Fibroblast of skin of abdomen (primary cell): ENCODE measurements at regions not wholly inside any gene's neighbourhood (a gene's known extent, or its start where the extent isn't known, plus 50 kb on each side); places are given as distances from the start of the nearest gene placed in this dataset.

Source experiments
- DNase-seq: peaks from one replicate; pipeline ENCODE4 v3.0.0-alpha.2; 2013

- no peak for DNase-seq
These were observed 52.0 kb upstream of the WDR17 start for GRCh38 chr4:176013476-176014247.

- DNase-seq = no peak
These were observed 51.0 kb upstream of the WDR17 start for GRCh38 chr4:176014583-176015108.
